Ovary (tissue), 7 donors: ENCODE measurements at regions not wholly inside any gene's neighbourhood (a gene's known extent, or its start where the extent isn't known, plus 50 kb on each side); places are given as distances from the start of the nearest gene placed in this dataset.

ENCODE experiments used
- DNase-seq, 5 donors: peaks; one replicate each; pipeline ENCODE4 v3.0.0-alpha.2; 2019 to 2020
- H3K27ac ChIP-seq, 2 donors: fragments of 200-600 bp; one replicate each; pipeline versions ENCODE4 v1.5.1 to v1.8.0; 2019 to 2022
- H3K27me3 ChIP-seq: fragments of 200-600 bp; one replicate; pipeline ENCODE4 v1.8.0; 2022
- H3K36me3 ChIP-seq: fragments of 200-600 bp; sonication (generic); one replicate; pipeline ENCODE4 v1.5.1; 2019
- H3K4me1 ChIP-seq: one replicate; pipeline ENCODE4 v1.8.1; 2013; ENCODE audit warnings: mild to moderate bottlenecking, moderate library complexity; ENCODE audit not compliant: insufficient read depth
- H3K4me3 ChIP-seq: fragments of 200-600 bp; sonication (generic); one replicate; pipeline ENCODE4 v1.5.1; 2017
- H3K9me3 ChIP-seq, 2 donors: fragments of 200-600 bp in 1 of 2; sonication (generic) in 1 of 2; one replicate each; pipeline versions ENCODE4 v1.5.1 to v1.8.1; 2013 to 2019; ENCODE audit warnings: mild to moderate bottlenecking in 1 of 2, moderate library complexity in 1 of 2
- CTCF ChIP-seq, 3 donors: fragments of 450-650 bp in 2 of 3; fragments of 200-600 bp in 1 of 3; IDR thresholded peaks; one replicate each; pipeline versions ENCODE4 v1.5.1 to v1.8.0; 2016 to 2022; ENCODE audit warnings: antibody characterized with exemption in 3 of 3, mild to moderate bottlenecking in 1 of 3
- EP300 ChIP-seq: sonication (generic); formaldehyde crosslinking; IDR thresholded peaks from one replicate; pipeline ENCODE4 v1.6.1; 2017; ENCODE audit warnings: antibody characterized with exemption
- POLR2A ChIP-seq: fragments of 450-650 bp; IDR thresholded peaks from one replicate; pipeline ENCODE4 v1.6.1; 2017; ENCODE audit warnings: antibody characterized with exemption, mild to moderate bottlenecking, moderate library complexity
- WGBS, 3 donors: extraction: QIAGEN DNeasy Blood & Tissue Kit in 1 of 3; methylation state at CpG; one replicate each; pipeline versions ENCODE4 v1.1.5 to v1.1.7; 2013 to 2017; 5-methylcytosine and 5-hydroxymethylcytosine counted together
- intact Hi-C, 4 donors: fragments of 100-400 bp; cut with DNase I; formaldehyde crosslinking; loops; one replicate each; pipeline versions ENCODE4 v1.11.0 to v1.15.1; 2022 to 2023
- donor health status: DM: no; HTN: no; CAD: no; lungs with moderate emphysema.
- donor health status: DM: no; HTN: no; CAD: no.
- donor health status: Bipolar disorder and iron deficiency.
- donor health status: DM: no; HTN: no; CAD: no.
- donor health status: DM: yes; HTN: yes; CAD: no.

GRCh38 chr20:11672959-11673358 lies 244.7 kb upstream of the BTBD3 start:
- H3K4me3 ChIP-seq: no peak overlapping the region
- no peaks in the 10 kb centered on the region for H3K4me1 ChIP-seq
- no peaks in the 10 kb centered on the region for H3K27me3 ChIP-seq
- H3K36me3 ChIP-seq: no peaks in the 10 kb centered on the region
- TF ChIP-seq EP300 (no peak), POLR2A (no peak), CTCF (IDR thresholded peaks at IDR 0.05) (no peak)
- intact Hi-C loops: no loop called here
- 94 to 98% (median 94%) methylated on average over 7 of the region's 7 CpGs for WGBS, 3 donors
- no peak for DNase-seq
- no peaks in the 10 kb centered on the region for H3K9me3 ChIP-seq
- H3K27ac ChIP-seq: no peak overlapping the region

- H3K36me3 ChIP-seq: no peaks in the 10 kb centered on the region
- no peak overlapping the region for H3K4me3 ChIP-seq
- H3K4me1 ChIP-seq: no peaks in the 10 kb centered on the region
- TF ChIP-seq CTCF (IDR thresholded peaks at IDR 0.05): no peak
- TF ChIP-seq POLR2A: no peak
- no peak for TF ChIP-seq EP300
- H3K27ac ChIP-seq: no peak overlapping the region
- no peaks in the 10 kb centered on the region for H3K27me3 ChIP-seq
- DNase-seq: no peak
- 53 to 58% (median 57%) methylated on average over 13 of the region's 13 CpGs for WGBS, 3 donors
- H3K9me3 ChIP-seq: no peaks in the 10 kb centered on the region
- intact Hi-C loops: no loop called here
These were observed 241.6 kb upstream of the BTBD3 start for GRCh38 chr20:11675920-11676629.

GRCh38 chr20:11676630-11677287 lies 240.9 kb upstream of the BTBD3 start:
- intact Hi-C loops: no loop called here
- WGBS, 3 donors: 81 to 89% (median 84%) methylated on average over 2 of the region's 2 CpGs
- no peaks in the 10 kb centered on the region for H3K36me3 ChIP-seq
- H3K9me3 ChIP-seq: no peaks in the 10 kb centered on the region
- H3K27ac ChIP-seq: no peak overlapping the region
- no peak for DNase-seq
- H3K27me3 ChIP-seq: no peaks in the 10 kb centered on the region
- H3K4me3 ChIP-seq: no peak overlapping the region
- no peak for TF ChIP-seq POLR2A
- TF ChIP-seq CTCF (IDR thresholded peaks at IDR 0.05): no peak
- no peak for TF ChIP-seq EP300
- no peaks in the 10 kb centered on the region for H3K4me1 ChIP-seq

- H3K4me1 ChIP-seq: no peaks in the 10 kb centered on the region
- intact Hi-C loops: no loop called here
- no peak for DNase-seq
- H3K27ac ChIP-seq: no peak overlapping the region
- TF ChIP-seq EP300 (no peak), POLR2A (no peak), CTCF (IDR thresholded peaks at IDR 0.05) (no peak)
- H3K27me3 ChIP-seq: no peaks in the 10 kb centered on the region
- 90 to 95% (median 91%) methylated on average over 3 of the region's 3 CpGs for WGBS, 3 donors
- no peaks in the 10 kb centered on the region for H3K9me3 ChIP-seq
- no peak overlapping the region for H3K4me3 ChIP-seq
- no peaks in the 10 kb centered on the region for H3K36me3 ChIP-seq
These were observed 240.3 kb upstream of the BTBD3 start for GRCh38 chr20:11677428-11677827.
